ENCODE measurements at regions not wholly inside any gene's neighbourhood (a gene's known extent, or its start where the extent isn't known, plus 50 kb on each side); places are given as distances from the start of the nearest gene placed in this dataset.

GRCh38 chr2:221104361-221104811 lies 467.7 kb downstream of the EPHA4 start:
- TF ChIP-seq CTCF (IDR thresholded peaks at IDR 0.05) (no peak), POLR2AphosphoS5 (IDR thresholded peaks at IDR 0.05) (no peak), POLR2A (IDR thresholded peaks at IDR 0.05) (no peak)

All from breast epithelium (tissue), 3 donors.